ENCODE measurements at regions not wholly inside any gene's neighbourhood (a gene's known extent, or its start where the extent isn't known, plus 50 kb on each side); places are given as distances from the start of the nearest gene placed in this dataset.

- TF ChIP-seq CREB1 (IDR thresholded peaks at IDR 0.05; ENCODE audit: low read depth) (no peak), ZBTB7A (IDR thresholded peaks at IDR 0.05; ENCODE audit: low read depth) (no peak), CEBPB (IDR thresholded peaks at IDR 0.05) (no peak), TCF12 (IDR thresholded peaks at IDR 0.05; ENCODE audit: low read depth) (no peak), FOXM1 (IDR thresholded peaks at IDR 0.05; ENCODE audit: borderline replicate concordance, low read depth) (no peak), MAX (IDR thresholded peaks at IDR 0.05) (no peak), REST (IDR thresholded peaks at IDR 0.05; ENCODE audit: low read depth) (no peak), EGR1 (IDR thresholded peaks at IDR 0.05) (no peak), RAD21 (IDR thresholded peaks at IDR 0.05; ENCODE audit: low read depth) (no peak), TAF1 (IDR thresholded peaks at IDR 0.05; ENCODE audit: low read depth) (no peak), TEAD4 (IDR thresholded peaks at IDR 0.05) (no peak), USF1 (IDR thresholded peaks at IDR 0.05) (no peak), NFIC (IDR thresholded peaks at IDR 0.05) (no peak)
Observed at GRCh38 chrX:150298841-150299551, 64.1 kb upstream of the MAMLD1 start.

- TF ChIP-seq RAD21 (IDR thresholded peaks at IDR 0.05; ENCODE audit: low read depth) (no peak), EP300 (IDR thresholded peaks at IDR 0.05; ENCODE audit: borderline replicate concordance) (no peak), USF1 (IDR thresholded peaks at IDR 0.05) (no peak), EGR1 (IDR thresholded peaks at IDR 0.05) (no peak), TEAD4 (IDR thresholded peaks at IDR 0.05) (no peak), NFIC (IDR thresholded peaks at IDR 0.05) (no peak)
Observed at GRCh38 chrX:150299579-150299978, 63.5 kb upstream of the MAMLD1 start.

- TF ChIP-seq USF1 (IDR thresholded peaks at IDR 0.05) (no peak), FOXM1 (IDR thresholded peaks at IDR 0.05; ENCODE audit: borderline replicate concordance, low read depth) (no peak), NFIC (IDR thresholded peaks at IDR 0.05) (no peak), MAX (IDR thresholded peaks at IDR 0.05) (no peak)
Observed at GRCh38 chrX:150303386-150304097, 59.6 kb upstream of the MAMLD1 start.

- no peak for TF ChIP-seq ZBTB7A (IDR thresholded peaks at IDR 0.05; ENCODE audit: low read depth)
- TF ChIP-seq TEAD4 (IDR thresholded peaks at IDR 0.05) = no peak
- TF ChIP-seq YY1 (IDR thresholded peaks at IDR 0.05; ENCODE audit: low read depth) = no peak
- no peak for TF ChIP-seq EGR1 (IDR thresholded peaks at IDR 0.05)
- TF ChIP-seq USF1 (IDR thresholded peaks at IDR 0.05) = no peak
- no peak for TF ChIP-seq MAX (IDR thresholded peaks at IDR 0.05)
- no peak for TF ChIP-seq CEBPB (IDR thresholded peaks at IDR 0.05)
- no peak for TF ChIP-seq TAF1 (IDR thresholded peaks at IDR 0.05; ENCODE audit: low read depth)
Observed at GRCh38 chrX:150306002-150306401, 57.1 kb upstream of the MAMLD1 start.

- TF ChIP-seq MAX (IDR thresholded peaks at IDR 0.05) (no peak), CEBPB (IDR thresholded peaks at IDR 0.05) (no peak), TCF12 (IDR thresholded peaks at IDR 0.05; ENCODE audit: low read depth) (no peak), TEAD4 (IDR thresholded peaks at IDR 0.05) (no peak), CREB1 (IDR thresholded peaks at IDR 0.05; ENCODE audit: low read depth) (no peak), EGR1 (IDR thresholded peaks at IDR 0.05) (no peak), FOXM1 (IDR thresholded peaks at IDR 0.05; ENCODE audit: borderline replicate concordance, low read depth) (no peak), REST (IDR thresholded peaks at IDR 0.05; ENCODE audit: low read depth) (no peak), YY1 (IDR thresholded peaks at IDR 0.05; ENCODE audit: low read depth) (no peak), ZBTB7A (IDR thresholded peaks at IDR 0.05; ENCODE audit: low read depth) (no peak), EP300 (IDR thresholded peaks at IDR 0.05; ENCODE audit: borderline replicate concordance) (no peak), RAD21 (IDR thresholded peaks at IDR 0.05; ENCODE audit: low read depth) (no peak), NFIC (IDR thresholded peaks at IDR 0.05) (no peak), TAF1 (IDR thresholded peaks at IDR 0.05; ENCODE audit: low read depth) (no peak), USF1 (IDR thresholded peaks at IDR 0.05) (no peak)
Observed at GRCh38 chrX:150308041-150308440, 55.1 kb upstream of the MAMLD1 start.

Data from Ishikawa (cell line).